Stimulated activated CD8-positive, alpha-beta memory T cell treated with anti-CD3 and anti-CD28 coated beads, Interleukin-4, amount 100 ng/mL, for 1 hour (primary cell): ENCODE measurements at regions not wholly inside any gene's neighbourhood (a gene's known extent, or its start where the extent isn't known, plus 50 kb on each side); places are given as distances from the start of the nearest gene placed in this dataset.

Experiments
- DNase-seq, 2 donors: peaks; one replicate each; pipeline ENCODE4 v3.0.0-alpha.2; 2020; ENCODE audit warnings: low read depth in 2 of 2, low spot score in 1 of 2

GRCh38 chr5:74382123-74382855 lies 258.2 kb downstream of the ENC1 start:
- DNase-seq = no peak

GRCh38 chr5:74380193-74380592 lies 260.3 kb downstream of the ENC1 start:
- DNase-seq = no peak

DNA sequence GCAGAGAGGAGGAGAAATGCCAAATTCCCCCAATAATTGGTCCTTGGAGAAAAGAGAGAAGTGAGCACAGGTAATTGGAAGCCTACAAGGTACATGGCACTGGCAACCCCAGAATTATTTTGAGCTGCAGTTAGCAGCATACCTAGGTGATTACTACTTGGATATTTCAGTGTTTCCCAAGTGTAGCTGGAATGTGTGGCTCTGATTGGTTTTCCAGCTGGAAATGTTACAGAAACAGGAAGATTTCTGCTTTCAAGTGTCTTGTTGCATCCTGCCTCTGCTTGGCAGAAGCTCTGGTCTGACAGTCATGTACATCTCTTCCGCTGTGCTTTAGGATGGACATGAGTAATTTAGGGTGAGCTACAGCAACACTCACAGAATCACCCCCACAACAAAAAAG lies 262.1 kb downstream of the ENC1 start:
- no peak for DNase-seq

DNA sequence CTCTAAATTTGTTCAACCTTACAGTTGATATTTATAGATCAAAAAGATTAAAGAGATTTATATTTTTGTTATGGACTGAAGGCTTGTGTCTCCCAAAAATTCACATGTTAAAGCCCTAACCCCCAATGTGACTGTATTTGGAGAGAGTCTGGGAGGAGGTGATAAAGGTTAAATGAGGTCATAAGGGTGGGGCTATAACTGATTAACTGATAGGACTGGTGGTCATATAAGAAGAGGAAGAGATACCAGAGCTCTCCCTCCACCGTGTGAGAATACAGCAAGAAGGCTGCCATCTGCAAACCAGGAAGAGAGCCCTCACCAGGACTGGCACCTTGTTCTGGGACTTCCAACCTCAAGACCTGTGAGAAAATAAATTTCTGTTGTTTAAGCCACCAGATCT lies 264.3 kb downstream of the ENC1 start:
- DNase-seq = no peak

GRCh38 chr5:74375271-74375670 lies 265.3 kb downstream of the ENC1 start:
- DNase-seq = no peak

DNA sequence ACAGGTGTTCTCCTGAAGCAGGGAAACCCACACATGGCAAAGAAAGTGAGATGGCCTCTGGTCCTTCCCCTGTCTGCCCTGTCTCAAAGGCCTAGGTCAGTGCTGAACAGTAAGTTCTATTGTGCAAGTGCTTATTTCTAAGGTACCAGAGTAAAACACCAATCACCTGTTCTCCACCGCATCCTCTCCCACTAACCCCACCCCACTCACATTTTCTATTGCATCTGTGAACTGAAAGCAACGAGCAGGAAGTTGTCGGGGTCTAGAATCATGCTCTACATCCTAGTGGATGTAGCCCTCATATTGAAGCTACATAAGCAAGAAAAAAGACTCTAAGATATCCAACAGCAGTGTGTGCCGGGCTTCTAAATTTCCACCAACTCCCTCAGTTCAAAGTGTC lies 265.9 kb downstream of the ENC1 start:
- DNase-seq = no peak

DNA sequence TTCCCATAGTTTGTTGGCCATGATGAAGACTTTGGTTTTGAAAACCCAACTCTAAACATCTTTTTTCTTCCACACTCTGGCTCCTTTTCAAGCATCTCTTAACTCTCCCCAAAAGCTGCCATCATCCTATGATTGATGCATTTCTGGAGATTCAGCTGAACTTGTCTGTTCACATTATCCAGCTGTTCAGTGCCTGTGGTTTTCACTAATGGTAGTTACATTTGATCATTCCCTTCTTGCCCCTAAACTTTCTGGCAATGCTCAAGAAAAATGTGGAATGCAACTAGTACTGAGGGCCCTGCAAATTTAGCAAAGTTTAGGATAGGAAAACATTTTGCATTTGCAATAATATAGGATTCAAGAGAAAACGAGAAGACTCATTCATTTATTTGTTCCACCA lies 267.5 kb downstream of the ENC1 start:
- DNase-seq = no peak

- DNase-seq = no peak
These were observed 267.9 kb downstream of the ENC1 start for GRCh38 chr5:74372502-74373064.

DNA sequence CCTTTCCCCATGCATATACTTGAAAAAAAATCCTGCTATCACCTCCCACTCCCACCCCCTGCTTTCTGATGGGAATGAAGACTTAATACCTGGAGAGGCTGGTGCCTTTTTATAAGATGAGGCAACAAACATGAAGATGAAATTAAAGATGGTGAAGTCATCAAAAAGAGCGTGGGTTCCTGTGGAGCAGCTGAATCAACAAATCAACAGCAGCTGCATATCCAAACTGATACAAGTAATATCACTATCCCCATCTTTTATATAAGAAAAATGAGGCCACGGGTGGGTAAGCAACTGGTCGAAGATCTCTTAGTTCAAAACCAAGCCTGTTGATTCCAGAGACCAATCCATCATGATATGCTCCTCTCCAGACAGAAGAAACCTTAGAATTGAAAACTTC lies 268.5 kb downstream of the ENC1 start:
- no peak for DNase-seq

GRCh38 chr5:74371621-74372020 lies 268.9 kb downstream of the ENC1 start:
- DNase-seq = no peak

DNA sequence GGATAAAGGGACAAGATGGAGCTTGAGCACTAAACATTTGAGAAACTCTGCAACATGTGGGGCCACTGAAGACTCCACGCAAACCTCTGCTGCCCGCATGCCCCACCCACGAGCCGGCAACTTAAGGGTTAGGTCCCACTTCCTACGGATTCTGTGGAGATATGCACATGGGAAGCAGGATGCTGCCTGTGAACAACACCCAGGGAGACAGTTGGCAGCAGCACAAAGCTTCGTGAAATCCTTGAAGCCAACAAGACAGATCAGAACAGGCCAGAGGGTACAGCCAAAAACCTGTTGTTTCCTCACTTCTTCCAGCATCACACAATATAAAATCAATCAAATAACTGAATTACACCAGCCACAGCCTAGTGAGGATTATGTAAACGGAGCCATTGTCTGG lies 270.4 kb downstream of the ENC1 start:
- DNase-seq = no peak

DNA sequence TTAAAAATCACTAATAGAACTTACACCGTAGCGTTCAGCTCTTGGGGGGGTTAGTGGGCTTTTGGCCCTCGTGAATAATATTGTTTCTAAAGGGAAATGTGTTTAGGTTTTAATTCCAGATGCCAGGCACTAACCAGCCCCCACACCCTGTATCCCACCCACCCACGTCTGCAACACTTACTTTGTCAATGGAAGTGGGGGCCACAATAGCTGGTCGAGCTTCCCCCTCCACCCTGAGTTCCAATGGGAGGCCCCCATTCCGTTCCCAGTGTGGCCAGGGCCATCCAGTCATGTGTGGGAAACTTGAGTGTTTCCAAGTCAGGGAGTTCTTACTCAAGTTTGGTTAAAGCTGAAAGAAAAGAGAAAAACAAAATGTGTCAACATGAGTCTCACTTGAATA lies 271.4 kb downstream of the ENC1 start:
- no peak for DNase-seq

GRCh38 chr5:74367934-74368333 lies 272.6 kb downstream of the ENC1 start:
- DNase-seq = no peak

- no peak for DNase-seq
These were observed 273.2 kb downstream of the ENC1 start for GRCh38 chr5:74367241-74367733.

DNA sequence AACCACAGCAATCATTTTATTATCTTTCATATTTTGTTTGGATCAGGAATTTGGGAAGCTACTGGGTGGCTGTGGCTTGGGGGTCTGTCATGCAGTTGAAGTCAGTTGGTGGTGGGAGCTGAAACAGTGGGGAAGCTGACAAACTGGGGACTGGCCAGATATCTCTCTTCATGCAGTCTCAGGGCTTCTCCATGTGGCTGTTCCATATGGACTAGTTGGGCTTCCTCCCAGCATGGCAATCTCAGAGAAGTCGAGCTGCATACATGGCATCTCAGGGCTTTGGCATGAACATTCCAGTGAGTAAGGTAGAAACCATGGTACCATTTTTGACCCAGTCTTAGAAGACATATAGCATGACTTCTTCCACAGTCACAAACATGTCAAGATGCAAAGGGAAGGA lies 274.8 kb downstream of the ENC1 start:
- DNase-seq = no peak

GRCh38 chr5:74364507-74364906 lies 276.0 kb downstream of the ENC1 start:
- no peak for DNase-seq

DNA sequence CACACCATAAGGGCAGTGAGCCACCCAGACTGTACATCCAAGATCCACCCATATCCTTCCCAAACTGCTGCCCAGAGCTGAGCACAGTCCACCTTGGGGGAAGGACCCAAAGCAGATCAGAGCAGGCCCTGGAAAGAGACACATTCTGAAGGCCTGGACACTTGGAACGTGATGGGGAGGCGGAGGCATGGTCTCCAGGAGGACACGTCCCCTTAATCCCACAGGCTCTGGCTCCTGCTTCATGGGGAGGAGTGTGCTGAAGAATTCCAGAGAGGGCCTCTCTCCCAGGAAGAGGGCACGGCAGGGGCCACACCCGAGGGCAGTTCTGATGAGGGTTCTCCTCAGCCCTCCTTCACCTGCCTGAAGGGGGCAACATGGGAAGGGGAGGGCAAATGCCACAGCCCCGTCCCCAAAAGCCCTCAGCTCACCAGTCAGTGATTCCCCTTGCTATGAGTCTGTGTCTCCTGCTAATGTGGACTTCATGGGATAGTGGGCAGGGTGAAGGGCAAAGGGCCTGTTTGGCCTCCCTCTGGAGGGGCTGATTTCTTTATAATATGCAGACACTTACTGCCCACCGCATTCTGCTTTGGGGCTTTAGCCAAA lies 276.8 kb downstream of the ENC1 start:
- DNase-seq = no peak

GRCh38 chr5:74361406-74362358 lies 278.8 kb downstream of the ENC1 start:
- no peak for DNase-seq

DNA sequence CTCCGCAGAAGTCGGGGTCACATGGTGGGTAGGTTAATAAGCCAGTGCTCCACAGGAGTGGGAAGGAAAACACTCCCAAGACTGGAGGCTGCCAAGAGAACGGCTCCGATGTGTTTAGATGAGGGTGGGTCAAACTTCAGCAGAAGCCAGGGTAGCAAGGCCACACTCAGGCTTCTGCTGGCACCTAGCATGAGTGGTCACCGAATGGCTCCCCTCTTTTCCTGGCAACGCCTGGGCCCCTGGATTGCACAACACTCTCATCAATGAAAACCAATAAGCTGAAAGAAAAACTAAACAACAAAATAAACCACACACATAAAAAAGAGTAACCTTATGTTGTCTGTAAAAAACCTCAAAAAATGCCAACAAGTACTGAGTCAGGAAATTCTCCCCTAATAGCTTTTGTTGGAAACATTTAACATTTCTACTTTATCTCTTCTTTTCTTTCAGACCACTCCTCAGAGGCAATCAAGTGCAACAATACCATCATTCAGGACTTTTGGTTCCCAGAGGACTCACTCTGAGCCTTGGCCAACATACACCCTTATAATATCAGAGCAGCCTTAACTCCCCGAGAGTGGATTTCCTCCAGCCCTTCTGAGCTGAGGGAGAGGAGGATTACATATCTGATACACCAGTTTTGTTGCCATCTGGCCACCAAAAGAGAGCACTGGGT lies 279.9 kb downstream of the ENC1 start:
- no peak for DNase-seq

- DNase-seq = no peak
These were observed 282.7 kb downstream of the ENC1 start for GRCh38 chr5:74357827-74358226.
